Nephron (organoid): ENCODE measurements at regions not wholly inside any gene's neighbourhood (a gene's known extent, or its start where the extent isn't known, plus 50 kb on each side); places are given as distances from the start of the nearest gene placed in this dataset.
A peak's percentile ranks its signal among the peaks of the same experiment; 100 is the strongest.

Experiments
- H3K27ac Mint-ChIP-seq, 3 experiments: 2 replicates each; pipeline ENCODE4 v1.8.0; 2020; ENCODE audit warnings: mixed read lengths in 3 of 3, mild to moderate bottlenecking in 2 of 3, moderate library complexity in 1 of 3
- H3K27me3 Mint-ChIP-seq: 2 replicates; pipeline ENCODE4 v1.8.0; 2021; ENCODE audit warnings: low read depth, mild to moderate bottlenecking, moderate library complexity, mixed read lengths
- H3K36me3 Mint-ChIP-seq: 2 replicates; pipeline ENCODE4 v1.8.0; 2020; ENCODE audit warnings: low read depth, mixed read lengths
- H3K4me1 Mint-ChIP-seq: 2 replicates; pipeline ENCODE4 v1.8.0; 2020; ENCODE audit warnings: mixed read lengths
- H3K4me3 Mint-ChIP-seq, 3 experiments: 2 replicates each; pipeline ENCODE4 v1.8.0; 2020; ENCODE audit warnings: mild to moderate bottlenecking in 3 of 3, mixed read lengths in 3 of 3, moderate library complexity in 2 of 3
- H3K9me3 Mint-ChIP-seq: 2 replicates; pipeline ENCODE4 v1.8.0; 2020; ENCODE audit warnings: mixed read lengths
- TF ChIP-seq, protein P1 (sequence below), 3 experiments: fragments of 200-600 bp; sonication (generic); IDR thresholded peaks; one replicate each; pipeline ENCODE4 v1.5.0; 2021; ENCODE audit warnings: antibody characterized with exemption in 3 of 3; ENCODE audit not compliant: unreplicated experiment in 3 of 3

GRCh38 chr2:20141056-20141762, 83.7 kb downstream of the SDC1 start:
- peaks cover 13% of the 10 kb centered on the region for H3K27me3 Mint-ChIP-seq
- peaks cover 22% of the 10 kb centered on the region for H3K4me1 Mint-ChIP-seq
- TF ChIP-seq, protein P1, sequence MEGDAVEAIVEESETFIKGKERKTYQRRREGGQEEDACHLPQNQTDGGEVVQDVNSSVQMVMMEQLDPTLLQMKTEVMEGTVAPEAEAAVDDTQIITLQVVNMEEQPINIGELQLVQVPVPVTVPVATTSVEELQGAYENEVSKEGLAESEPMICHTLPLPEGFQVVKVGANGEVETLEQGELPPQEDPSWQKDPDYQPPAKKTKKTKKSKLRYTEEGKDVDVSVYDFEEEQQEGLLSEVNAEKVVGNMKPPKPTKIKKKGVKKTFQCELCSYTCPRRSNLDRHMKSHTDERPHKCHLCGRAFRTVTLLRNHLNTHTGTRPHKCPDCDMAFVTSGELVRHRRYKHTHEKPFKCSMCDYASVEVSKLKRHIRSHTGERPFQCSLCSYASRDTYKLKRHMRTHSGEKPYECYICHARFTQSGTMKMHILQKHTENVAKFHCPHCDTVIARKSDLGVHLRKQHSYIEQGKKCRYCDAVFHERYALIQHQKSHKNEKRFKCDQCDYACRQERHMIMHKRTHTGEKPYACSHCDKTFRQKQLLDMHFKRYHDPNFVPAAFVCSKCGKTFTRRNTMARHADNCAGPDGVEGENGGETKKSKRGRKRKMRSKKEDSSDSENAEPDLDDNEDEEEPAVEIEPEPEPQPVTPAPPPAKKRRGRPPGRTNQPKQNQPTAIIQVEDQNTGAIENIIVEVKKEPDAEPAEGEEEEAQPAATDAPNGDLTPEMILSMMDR (IDR thresholded peaks at IDR 0.05; ENCODE audit: unreplicated experiment in 3 of 3): no peak
- H3K4me3 Mint-ChIP-seq: no peak overlapping the region
- no peaks in the 10 kb centered on the region for H3K9me3 Mint-ChIP-seq
- H3K36me3 Mint-ChIP-seq: no peaks in the 10 kb centered on the region
- peak overlapping the region in 1 of 3 experiments; percentile 17 for H3K27ac Mint-ChIP-seq

DNA sequence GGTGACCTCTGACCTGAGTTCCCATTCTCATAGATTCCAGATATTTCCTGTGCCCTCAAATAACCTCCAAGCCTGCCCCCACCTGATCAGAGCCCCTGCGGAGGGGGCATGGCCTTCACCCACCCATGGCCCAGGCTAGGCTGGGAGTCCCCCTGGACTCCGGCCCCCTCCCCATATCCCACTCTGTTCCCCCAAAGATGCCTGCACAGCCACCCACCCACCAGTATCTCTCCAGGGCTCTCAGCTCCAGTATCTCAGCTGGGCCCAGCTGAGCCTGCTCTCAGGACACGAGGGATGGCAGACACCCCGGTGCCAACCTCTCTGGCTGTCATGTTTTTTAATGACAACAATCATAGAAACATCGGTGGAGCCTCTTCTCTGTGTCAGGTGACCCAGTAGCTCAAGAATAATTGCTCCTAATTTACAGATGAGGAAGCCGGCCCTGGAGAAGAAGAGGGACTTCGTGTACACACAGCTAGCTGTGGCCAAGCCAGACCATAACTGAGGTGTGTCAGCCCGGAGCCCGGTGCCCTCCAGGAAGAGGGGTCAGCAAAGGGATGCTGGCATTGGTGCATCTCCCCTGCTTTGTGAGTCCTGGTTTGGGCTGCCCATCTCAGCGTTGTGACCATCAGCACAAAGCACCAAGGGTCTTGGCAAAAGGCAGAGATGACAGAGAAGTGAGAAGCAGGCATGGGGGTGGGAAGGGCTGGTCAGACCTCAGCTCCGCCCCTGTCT, 84.4 kb downstream of the SDC1 start:
- Mint-ChIP-seq H3K27me3 (peaks cover 16% of the 10 kb centered on the region), H3K4me3 (no peak overlapping the region), H3K27ac (peak overlapping the region in 1 of 3 experiments; percentile 50), H3K4me1 (peaks cover 21% of the 10 kb centered on the region), H3K9me3 (no peaks in the 10 kb centered on the region), H3K36me3 (no peaks in the 10 kb centered on the region)
- TF ChIP-seq, protein P1 (IDR thresholded peaks at IDR 0.05; ENCODE audit: unreplicated experiment in 3 of 3): no peak

DNA sequence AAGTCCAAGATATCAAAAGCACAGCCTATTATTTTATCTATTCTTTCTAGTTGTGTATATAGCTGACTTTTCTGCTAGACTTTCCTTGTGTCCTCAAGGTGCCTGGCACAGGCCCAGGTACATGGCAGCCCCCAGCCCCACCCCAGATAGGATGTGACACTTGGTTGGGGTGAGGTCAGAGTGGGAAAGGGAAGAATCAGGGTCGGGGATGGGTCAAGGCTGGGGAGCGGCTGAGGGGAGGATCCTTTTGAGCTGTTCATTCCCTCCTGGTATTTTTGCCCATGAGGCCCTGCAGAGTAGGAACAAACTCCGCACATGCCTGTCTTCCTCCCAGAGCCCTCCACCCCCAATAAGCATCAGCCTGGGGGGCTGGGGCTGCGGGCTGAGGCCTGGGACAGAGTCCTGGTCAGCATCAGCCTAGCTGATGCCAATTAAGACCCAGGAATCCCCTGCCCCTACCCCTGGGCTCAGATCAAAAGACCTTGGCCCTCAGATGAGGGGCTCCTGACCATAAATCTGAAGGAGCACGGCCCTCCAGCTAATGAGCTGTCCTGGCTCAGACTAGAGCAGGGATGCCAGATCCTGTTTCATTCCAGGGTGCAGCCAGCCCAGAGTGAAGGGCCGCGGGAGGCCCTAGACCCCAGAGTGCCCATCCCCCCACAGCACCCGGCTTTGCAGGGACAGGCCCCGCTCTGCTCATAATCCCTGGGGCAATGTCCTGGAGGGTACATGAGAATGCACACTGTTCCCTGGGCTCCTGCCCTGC, 85.3 kb downstream of the SDC1 start:
- Mint-ChIP-seq H3K9me3 (no peaks in the 10 kb centered on the region), H3K4me1 (peaks cover 21% of the 10 kb centered on the region), H3K27me3 (peaks cover 21% of the 10 kb centered on the region), H3K4me3 (no peak overlapping the region), H3K36me3 (no peaks in the 10 kb centered on the region), H3K27ac (peak overlapping the region in 2 of 3 experiments; percentile 36 to 50)
- TF ChIP-seq, protein P1 (IDR thresholded peaks at IDR 0.05; ENCODE audit: unreplicated experiment in 3 of 3): no peak

DNA sequence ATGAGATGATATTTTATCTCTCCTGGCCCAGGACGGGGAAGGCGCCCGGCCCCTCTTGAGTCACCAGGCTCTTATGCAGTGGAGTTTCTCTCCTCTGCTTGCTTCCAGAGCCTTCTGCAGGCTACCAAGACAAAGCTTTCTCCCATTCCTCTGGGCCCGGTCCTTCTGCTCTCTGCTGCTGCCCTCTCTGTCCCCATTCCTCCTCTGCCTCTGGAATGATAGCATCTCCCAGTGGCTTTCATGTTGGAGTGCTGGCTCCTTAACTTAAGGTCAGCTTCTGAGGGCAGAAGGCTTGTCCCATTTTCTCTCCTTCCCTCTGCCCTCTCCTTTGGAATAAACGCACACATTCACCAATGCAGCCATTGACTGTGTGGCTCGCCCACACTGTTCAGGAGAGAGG, 86.2 kb downstream of the SDC1 start:
- peak overlapping the region; percentile 1 to 36 (median 34) for H3K27ac Mint-ChIP-seq
- TF ChIP-seq, protein P1 (IDR thresholded peaks at IDR 0.05; ENCODE audit: unreplicated experiment in 3 of 3): no peak
- no peaks in the 10 kb centered on the region for H3K36me3 Mint-ChIP-seq
- H3K4me3 Mint-ChIP-seq: no peak overlapping the region
- H3K4me1 Mint-ChIP-seq: peaks cover 21% of the 10 kb centered on the region
- H3K27me3 Mint-ChIP-seq: peaks cover 27% of the 10 kb centered on the region
- H3K9me3 Mint-ChIP-seq: no peaks in the 10 kb centered on the region

GRCh38 chr2:20137884-20138283, 86.5 kb upstream of the LAPTM4A start:
- H3K4me1 Mint-ChIP-seq: peaks cover 21% of the 10 kb centered on the region
- TF ChIP-seq, protein P1 (IDR thresholded peaks at IDR 0.05; ENCODE audit: unreplicated experiment in 3 of 3): no peak
- peaks cover 29% of the 10 kb centered on the region for H3K27me3 Mint-ChIP-seq
- no peaks in the 10 kb centered on the region for H3K36me3 Mint-ChIP-seq
- no peaks in the 10 kb centered on the region for H3K9me3 Mint-ChIP-seq
- H3K27ac Mint-ChIP-seq: peak overlapping the region in 1 of 3 experiments; percentile 34
- no peak overlapping the region for H3K4me3 Mint-ChIP-seq
